Smooth muscle cell (in vitro differentiated cells): ENCODE measurements at regions not wholly inside any gene's neighbourhood (a gene's known extent, or its start where the extent isn't known, plus 50 kb on each side); places are given as distances from the start of the nearest gene placed in this dataset.

Source experiments
- DNase-seq: peaks from one replicate; lab custom pipeline; 2025; ENCODE audit not compliant: unreplicated experiment; lab: John Stamatoyannopoulos, UW
- H2AFZ ChIP-seq: fragments of 200-600 bp; sonication (generic); 2 replicates; pipeline ENCODE4 v1.6.0; 2016; ENCODE audit warnings: antibody characterized with exemption, low read depth, mild to moderate bottlenecking
- H3F3A ChIP-seq: fragments of 200-600 bp; sonication (generic); 2 replicates; pipeline ENCODE4 v1.6.0; 2017; ENCODE audit warnings: antibody characterized with exemption, low read depth
- H3K27ac ChIP-seq: fragments of 200-600 bp; sonication (generic); 2 replicates; pipeline ENCODE4 v1.5.1; 2016; ENCODE audit warnings: low read depth, mild to moderate bottlenecking
- H3K27me3 ChIP-seq: fragments of 200-600 bp; sonication (generic); 2 replicates; pipeline ENCODE4 v1.6.1; 2016; ENCODE audit warnings: low read depth, mild to moderate bottlenecking
- H3K36me3 ChIP-seq: fragments of 200-600 bp; sonication (generic); 2 replicates; pipeline ENCODE4 v1.5.1; 2016; ENCODE audit warnings: low read depth
- H3K4me1 ChIP-seq: fragments of 200-600 bp; sonication (generic); 2 replicates; pipeline ENCODE4 v1.5.1; 2016; ENCODE audit warnings: low read depth
- H3K4me2 ChIP-seq: fragments of 200-600 bp; sonication (generic); 2 replicates; pipeline ENCODE4 v1.6.0; 2016; ENCODE audit warnings: mild to moderate bottlenecking
- H3K4me3 ChIP-seq: fragments of 200-600 bp; sonication (generic); 2 replicates; pipeline ENCODE4 v1.5.1; 2016; ENCODE audit warnings: mild to moderate bottlenecking
- H3K79me2 ChIP-seq: fragments of 200-600 bp; sonication (generic); 2 replicates; pipeline ENCODE4 v1.6.0; 2016; ENCODE audit warnings: low read depth, mild to moderate bottlenecking
- H3K9ac ChIP-seq: fragments of 200-600 bp; sonication (generic); 2 replicates; pipeline ENCODE4 v1.6.0; 2016; ENCODE audit warnings: low read depth
- H3K9me3 ChIP-seq: fragments of 200-600 bp; sonication (generic); replicated peaks from 2 replicates; pipeline ENCODE4 v1.5.1; 2016; ENCODE audit warnings: low read depth
- H4K20me1 ChIP-seq: fragments of 200-600 bp; sonication (generic); 2 replicates; pipeline ENCODE4 v1.6.0; 2016; ENCODE audit warnings: low read depth
- CTCF ChIP-seq: fragments of 200-600 bp; sonication (generic); IDR thresholded peaks from 2 replicates; pipeline ENCODE4 v1.5.1; 2017; ENCODE audit warnings: borderline replicate concordance, mild to moderate bottlenecking, antibody characterized with exemption; ENCODE audit not compliant: insufficient read depth, poor library complexity, severe bottlenecking
- WGBS: methylation state at CpG from one replicate; pipeline ENCODE4 v1.1.7; 2016; ENCODE audit warnings: low lambda C conversion rate; 5-methylcytosine and 5-hydroxymethylcytosine counted together

- Histone ChIP-seq H3K36me3 (no peaks in the 10 kb centered on the region), H3K4me3 (no peak overlapping the region), H3F3A (no peaks in the 10 kb centered on the region), H3K27ac (no peak overlapping the region), H4K20me1 (no peaks in the 10 kb centered on the region), H3K27me3 (no peaks in the 10 kb centered on the region), H3K4me1 (no peaks in the 10 kb centered on the region), H3K9me3 (no peaks in the 10 kb centered on the region), H3K79me2 (no peaks in the 10 kb centered on the region), H3K9ac (no peak overlapping the region), H3K4me2 (no peak overlapping the region), H2AFZ (no peak overlapping the region)
- WGBS, result 67% methylated on average over 3 of the region's 3 CpGs
- no peak for DNase-seq
- TF ChIP-seq CTCF, result peak; percentile 14
These were observed 482.2 kb upstream of the CELF4 start for GRCh38 chr18:38047820-38048219.

DNA sequence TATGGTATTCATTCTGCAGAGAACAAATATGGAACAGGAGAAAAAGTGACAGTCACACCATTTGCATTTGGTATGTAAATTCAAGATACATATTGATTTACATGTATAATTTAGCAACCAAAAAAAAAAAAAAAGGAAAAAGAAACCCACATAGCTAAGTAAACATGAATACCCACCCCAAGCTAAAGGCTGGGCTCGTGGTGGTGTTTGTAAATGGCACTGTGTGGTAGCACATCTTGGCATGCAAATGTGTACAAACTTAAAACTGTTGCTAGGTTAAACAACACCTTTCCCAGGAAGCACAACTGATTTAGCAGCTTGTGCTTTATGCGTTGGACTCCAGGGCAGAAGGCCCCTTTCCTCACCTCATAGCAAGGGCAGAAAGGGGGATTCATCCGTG lies 481.1 kb upstream of the CELF4 start:
- Histone ChIP-seq H3F3A (no peaks in the 10 kb centered on the region), H2AFZ (no peak overlapping the region), H3K36me3 (no peaks in the 10 kb centered on the region), H4K20me1 (no peaks in the 10 kb centered on the region), H3K27ac (no peak overlapping the region), H3K9ac (no peak overlapping the region), H3K4me1 (no peaks in the 10 kb centered on the region), H3K4me3 (no peak overlapping the region), H3K79me2 (no peaks in the 10 kb centered on the region), H3K9me3 (no peaks in the 10 kb centered on the region), H3K4me2 (no peak overlapping the region), H3K27me3 (no peaks in the 10 kb centered on the region)
- WGBS, result 89% methylated on average over 3 of the region's 3 CpGs
- no peak for TF ChIP-seq CTCF
- no peak for DNase-seq

- Histone ChIP-seq H3K9ac (no peak overlapping the region), H3K27ac (no peak overlapping the region), H3K27me3 (no peaks in the 10 kb centered on the region), H2AFZ (no peak overlapping the region), H3K4me2 (no peak overlapping the region), H3K9me3 (no peaks in the 10 kb centered on the region), H3F3A (no peaks in the 10 kb centered on the region), H4K20me1 (no peaks in the 10 kb centered on the region), H3K4me3 (no peak overlapping the region), H3K79me2 (no peaks in the 10 kb centered on the region), H3K4me1 (no peaks in the 10 kb centered on the region), H3K36me3 (no peaks in the 10 kb centered on the region)
- 86% methylated on average over 2 of the region's 2 CpGs for WGBS
- TF ChIP-seq CTCF, result no peak
- DNase-seq, result no peak
These were observed 480.2 kb upstream of the CELF4 start for GRCh38 chr18:38045845-38046244.

DNA sequence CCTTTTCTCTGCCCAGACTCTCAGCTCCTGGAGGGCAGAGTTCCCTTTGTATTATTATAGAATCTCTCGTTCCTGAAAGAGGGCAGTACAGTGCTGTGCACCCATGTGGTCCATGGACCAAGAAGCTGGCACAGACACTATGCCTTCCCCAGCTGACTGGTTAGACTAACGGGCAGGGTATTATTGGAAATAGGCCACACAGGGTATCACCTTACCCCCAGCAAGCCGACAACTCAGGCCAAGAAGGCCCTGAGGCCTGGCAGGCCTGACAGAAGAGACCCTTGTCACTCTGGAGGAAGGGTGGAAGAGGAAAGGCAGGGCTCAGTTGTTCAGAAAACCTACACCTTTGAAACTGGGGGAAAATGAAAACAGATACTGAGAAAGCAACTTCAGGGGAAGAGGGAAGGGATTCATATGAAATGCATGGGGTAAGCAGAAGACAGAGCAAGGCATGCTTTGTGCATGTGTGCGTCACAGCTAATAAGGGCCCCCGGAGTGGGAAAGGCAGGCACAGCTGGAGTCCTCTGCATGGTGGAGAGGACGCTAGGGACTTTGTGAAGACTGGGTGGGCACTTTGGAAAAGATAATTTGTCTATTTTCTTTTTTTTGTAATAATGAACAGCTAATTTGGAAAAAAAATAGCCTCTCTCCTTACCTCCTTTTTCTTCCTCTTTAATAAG lies 476.8 kb upstream of the CELF4 start:
- Histone ChIP-seq H3K27ac (no peak overlapping the region), H3K4me3 (no peak overlapping the region), H2AFZ (no peak overlapping the region), H3K27me3 (no peaks in the 10 kb centered on the region), H3K4me2 (no peak overlapping the region), H3F3A (no peaks in the 10 kb centered on the region), H3K9me3 (no peaks in the 10 kb centered on the region), H3K79me2 (no peaks in the 10 kb centered on the region), H4K20me1 (no peaks in the 10 kb centered on the region), H3K4me1 (no peaks in the 10 kb centered on the region), H3K9ac (no peak overlapping the region), H3K36me3 (no peaks in the 10 kb centered on the region)
- 94% methylated on average over 6 of the region's 6 CpGs for WGBS
- TF ChIP-seq CTCF, result no peak
- no peak for DNase-seq
